ENCODE measurements at regions not wholly inside any gene's neighbourhood (a gene's known extent, or its start where the extent isn't known, plus 50 kb on each side); places are given as distances from the start of the nearest gene placed in this dataset.

DNA sequence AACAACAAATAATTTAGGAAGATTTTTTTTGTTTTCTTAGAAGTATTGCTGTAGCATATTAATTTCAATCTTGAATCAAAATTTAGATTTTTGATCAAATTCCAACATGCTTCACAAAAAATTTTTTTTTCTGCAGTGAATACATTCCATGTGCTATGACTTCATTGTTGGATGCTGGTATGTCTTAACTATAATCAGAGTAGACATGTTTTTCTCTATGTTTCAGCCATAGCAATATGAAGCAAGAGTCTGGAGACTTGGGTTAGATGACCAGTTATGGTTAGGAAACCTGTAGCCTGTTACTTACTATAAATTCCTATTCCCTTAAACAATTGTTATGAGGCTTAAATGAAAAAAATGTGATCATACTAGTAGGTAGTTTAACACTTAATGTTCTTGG, 176.1 kb upstream of the CHL1 start:
- H3K9ac ChIP-seq (ENCODE audit: insufficient read depth, low read length, poor library complexity, severe bottlenecking) = no peak overlapping the region
- no peak for DNase-seq
- Mint-ChIP-seq H3K27ac (no peak overlapping the region), H3K9me3 (peaks cover 0 to 3% (median 0%) of the 10 kb centered on the region in 7 donors), H3K36me3 (no peaks in the 10 kb centered on the region), H3K27me3 (ENCODE audit: low read depth in 3 of 3) (peaks cover 1 to 7% (median 2%) of the 10 kb centered on the region in 3 donors), H3K4me1 (no peaks in the 10 kb centered on the region), H3K4me3 (no peak overlapping the region)
- no peaks in the 10 kb centered on the region for H4K20me1 ChIP-seq (ENCODE audit: insufficient read depth, low read length)
- H3K4me1 ChIP-seq (ENCODE audit: control insufficient read depth in 1 of 2, insufficient read depth in 2 of 2, low read length in 2 of 2) = no peaks in the 10 kb centered on the region
- no peaks in the 10 kb centered on the region for H3K36me3 ChIP-seq (replicated peaks in 1 of 2; ENCODE audit: control insufficient read depth in 1 of 2, insufficient read depth in 2 of 2, low read length in 2 of 2)
- no peaks in the 10 kb centered on the region for H3K9me3 ChIP-seq (replicated peaks in 1 of 2; ENCODE audit: control insufficient read depth in 1 of 2, insufficient read depth in 1 of 2, low read length in 2 of 2)
- H3K27me3 ChIP-seq (ENCODE audit: control insufficient read depth in 2 of 2, insufficient read depth in 2 of 2, low read length in 2 of 2) = no peaks in the 10 kb centered on the region
- TF ChIP-seq, protein P1, sequence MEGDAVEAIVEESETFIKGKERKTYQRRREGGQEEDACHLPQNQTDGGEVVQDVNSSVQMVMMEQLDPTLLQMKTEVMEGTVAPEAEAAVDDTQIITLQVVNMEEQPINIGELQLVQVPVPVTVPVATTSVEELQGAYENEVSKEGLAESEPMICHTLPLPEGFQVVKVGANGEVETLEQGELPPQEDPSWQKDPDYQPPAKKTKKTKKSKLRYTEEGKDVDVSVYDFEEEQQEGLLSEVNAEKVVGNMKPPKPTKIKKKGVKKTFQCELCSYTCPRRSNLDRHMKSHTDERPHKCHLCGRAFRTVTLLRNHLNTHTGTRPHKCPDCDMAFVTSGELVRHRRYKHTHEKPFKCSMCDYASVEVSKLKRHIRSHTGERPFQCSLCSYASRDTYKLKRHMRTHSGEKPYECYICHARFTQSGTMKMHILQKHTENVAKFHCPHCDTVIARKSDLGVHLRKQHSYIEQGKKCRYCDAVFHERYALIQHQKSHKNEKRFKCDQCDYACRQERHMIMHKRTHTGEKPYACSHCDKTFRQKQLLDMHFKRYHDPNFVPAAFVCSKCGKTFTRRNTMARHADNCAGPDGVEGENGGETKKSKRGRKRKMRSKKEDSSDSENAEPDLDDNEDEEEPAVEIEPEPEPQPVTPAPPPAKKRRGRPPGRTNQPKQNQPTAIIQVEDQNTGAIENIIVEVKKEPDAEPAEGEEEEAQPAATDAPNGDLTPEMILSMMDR (IDR thresholded peaks at IDR 0.05) = no peak
- H3K79me2 ChIP-seq (ENCODE audit: insufficient read depth, low read length) = no peaks in the 10 kb centered on the region
- no peak overlapping the region for H3K4me2 ChIP-seq (replicated peaks; ENCODE audit: extremely low read depth, low read length, poor library complexity, severe bottlenecking)
- H3K27ac ChIP-seq (ENCODE audit: low read depth in 1 of 2, low read length in 2 of 2) = no peak overlapping the region
- intact Hi-C loops (cut with micrococcal nuclease) = no loop called here
- H3K4me3 ChIP-seq (replicated peaks in 1 of 3; ENCODE audit: low read depth in 2 of 3, low read length in 3 of 3) = no peak overlapping the region
- no peak overlapping the region for H2AFZ ChIP-seq (ENCODE audit: insufficient read depth, low read depth, low read length, poor library complexity, severe bottlenecking)

DNA sequence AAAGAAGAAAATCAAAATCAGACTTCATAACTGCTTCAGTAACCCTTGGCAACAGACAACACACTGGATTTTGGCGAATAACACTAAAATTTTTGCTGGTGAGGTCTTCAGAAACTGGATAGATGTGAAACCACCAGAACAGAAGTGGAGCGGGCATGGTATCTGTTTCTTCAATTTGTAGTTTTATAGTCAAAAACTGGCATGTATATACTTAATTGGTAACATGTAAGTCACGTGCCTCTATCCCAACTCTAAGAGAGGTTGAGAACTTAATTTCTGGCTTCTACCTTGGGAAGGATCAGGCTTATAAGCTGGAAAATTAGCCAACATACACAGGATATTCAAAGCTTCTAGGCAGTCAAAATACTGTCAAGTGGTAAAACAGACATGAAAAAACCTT, 172.6 kb upstream of the CHL1 start:
- intact Hi-C loops (cut with micrococcal nuclease) = no loop called here
- H3K36me3 ChIP-seq (replicated peaks in 1 of 2; ENCODE audit: control insufficient read depth in 1 of 2, insufficient read depth in 2 of 2, low read length in 2 of 2) = no peaks in the 10 kb centered on the region
- no peaks in the 10 kb centered on the region for H3K4me1 ChIP-seq (ENCODE audit: control insufficient read depth in 1 of 2, insufficient read depth in 2 of 2, low read length in 2 of 2)
- TF ChIP-seq, protein P1 (IDR thresholded peaks at IDR 0.05) = no peak
- H3K4me2 ChIP-seq (replicated peaks; ENCODE audit: extremely low read depth, low read length, poor library complexity, severe bottlenecking) = no peak overlapping the region
- no peak overlapping the region for H3K4me3 ChIP-seq (replicated peaks in 1 of 3; ENCODE audit: low read depth in 2 of 3, low read length in 3 of 3)
- no peaks in the 10 kb centered on the region for H3K27me3 ChIP-seq (ENCODE audit: control insufficient read depth in 2 of 2, insufficient read depth in 2 of 2, low read length in 2 of 2)
- DNase-seq = no peak
- no peak overlapping the region for H2AFZ ChIP-seq (ENCODE audit: insufficient read depth, low read depth, low read length, poor library complexity, severe bottlenecking)
- no peaks in the 10 kb centered on the region for H4K20me1 ChIP-seq (ENCODE audit: insufficient read depth, low read length)
- H3K27ac ChIP-seq (ENCODE audit: low read depth in 1 of 2, low read length in 2 of 2) = no peak overlapping the region
- Mint-ChIP-seq H3K4me1 (no peaks in the 10 kb centered on the region), H3K36me3 (no peaks in the 10 kb centered on the region), H3K4me3 (no peak overlapping the region), H3K9me3 (peaks cover 0 to 3% (median 0%) of the 10 kb centered on the region in 7 donors), H3K27ac (no peak overlapping the region), H3K27me3 (ENCODE audit: low read depth in 3 of 3) (peaks cover 0 to 5% (median 4%) of the 10 kb centered on the region in 3 donors)
- no peak overlapping the region for H3K9ac ChIP-seq (ENCODE audit: insufficient read depth, low read length, poor library complexity, severe bottlenecking)
- H3K9me3 ChIP-seq (replicated peaks in 1 of 2; ENCODE audit: control insufficient read depth in 1 of 2, insufficient read depth in 1 of 2, low read length in 2 of 2) = no peaks in the 10 kb centered on the region
- no CpG with 5 or more reads among the region's 3 CpGs for whole genome bisulfite sequencing (ENCODE audit: insufficient coverage)
- no peaks in the 10 kb centered on the region for H3K79me2 ChIP-seq (ENCODE audit: insufficient read depth, low read length)
